Neuronal stem cell (in vitro differentiated cells): ENCODE measurements at regions not wholly inside any gene's neighbourhood (a gene's known extent, or its start where the extent isn't known, plus 50 kb on each side); places are given as distances from the start of the nearest gene placed in this dataset.

Experiments used
- DNase-seq: peaks from one replicate; pipeline ENCODE4 v3.0.0-alpha.2; 2013; ENCODE audit warnings: low spot score
- H2AFZ ChIP-seq: one replicate; pipeline ENCODE4 v1.6.1; 2013; ENCODE audit warnings: mild to moderate bottlenecking, low read length, inconsistent platforms
- H2AK5ac ChIP-seq: 2 replicates; pipeline ENCODE4 v1.6.1; 2013; ENCODE audit warnings: low read depth, mild to moderate bottlenecking, inconsistent platforms, low read length, moderate library complexity, mixed read lengths
- H2BK120ac ChIP-seq: 2 replicates; pipeline ENCODE4 v1.6.1; 2013; ENCODE audit warnings: low read depth, mild to moderate bottlenecking, inconsistent platforms, low read length, moderate library complexity, mixed read lengths
- H2BK12ac ChIP-seq: one replicate; pipeline ENCODE4 v1.6.1; 2013; ENCODE audit warnings: low read length, inconsistent platforms
- H2BK15ac ChIP-seq: 2 replicates; pipeline ENCODE4 v1.6.1; 2013; ENCODE audit warnings: mild to moderate bottlenecking, low read length, inconsistent platforms, mixed read lengths
- H2BK5ac ChIP-seq: one replicate; pipeline ENCODE4 v1.6.1; 2013; ENCODE audit warnings: inconsistent platforms, mild to moderate bottlenecking, low read length, moderate library complexity
- H3K14ac ChIP-seq: one replicate; pipeline ENCODE4 v1.6.1; 2013; ENCODE audit warnings: low read length, inconsistent platforms
- H3K18ac ChIP-seq: 2 replicates; pipeline ENCODE4 v1.6.1; 2013; ENCODE audit warnings: low read length, inconsistent platforms
- H3K23ac ChIP-seq: 2 replicates; pipeline ENCODE4 v1.6.1; 2013; ENCODE audit warnings: low read depth, mild to moderate bottlenecking, mixed read lengths, low read length, inconsistent platforms; ENCODE audit not compliant: poor library complexity
- H3K27ac ChIP-seq: replicated peaks from 3 replicates; pipeline ENCODE4 v1.5.1; 2013; ENCODE audit warnings: low read length, inconsistent platforms
- H3K27me3 ChIP-seq, 3 experiments: 2 replicates each; pipeline ENCODE4 v1.6.1; 2013; ENCODE audit warnings: low read length in 3 of 3, mild to moderate bottlenecking in 2 of 3, inconsistent platforms in 1 of 3, low read depth in 1 of 3, mixed read lengths in 1 of 3, moderate library complexity in 1 of 3; ENCODE audit not compliant: control insufficient read depth in 3 of 3, insufficient read depth in 3 of 3
- H3K36me3 ChIP-seq, 2 donors: replicated peaks in 1 of 2; 2 replicates each; pipeline ENCODE4 v1.6.1; 2013; ENCODE audit warnings: low read length in 2 of 2; ENCODE audit not compliant: control insufficient read depth in 2 of 2, insufficient read depth in 2 of 2
- H3K4ac ChIP-seq: 2 replicates; pipeline ENCODE4 v1.6.1; 2013; ENCODE audit warnings: inconsistent platforms, mild to moderate bottlenecking, low read length, moderate library complexity
- H3K4me1 ChIP-seq, 2 donors: 1 replicate in 1 of 2; 2 replicates in 1 of 2; pipeline ENCODE4 v1.6.1; 2013; ENCODE audit warnings: low read length in 2 of 2, low read depth in 1 of 2; ENCODE audit not compliant: control insufficient read depth in 2 of 2, insufficient read depth in 1 of 2
- H3K4me2 ChIP-seq: one replicate; pipeline ENCODE4 v1.6.1; 2013; ENCODE audit warnings: mild to moderate bottlenecking, low read length, inconsistent platforms; ENCODE audit not compliant: insufficient read depth, poor library complexity, severe bottlenecking
- H3K4me3 ChIP-seq, 2 donors: 2 replicates each; pipeline ENCODE4 v1.5.1; 2013; ENCODE audit warnings: low read length in 2 of 2, mild to moderate bottlenecking in 2 of 2, inconsistent platforms in 1 of 2, moderate library complexity in 1 of 2
- H3K79me1 ChIP-seq: one replicate; pipeline ENCODE4 v1.6.1; 2013; ENCODE audit warnings: low read depth, mild to moderate bottlenecking, inconsistent platforms, low read length, moderate library complexity
- H3K9ac ChIP-seq: one replicate; pipeline ENCODE4 v1.6.1; 2013; ENCODE audit warnings: mild to moderate bottlenecking, low read depth, low read length, inconsistent platforms; ENCODE audit not compliant: poor library complexity
- H3K9me3 ChIP-seq, 2 donors: replicated peaks in 1 of 2; 2 replicates each; pipeline versions ENCODE3 to v1.6.1; 2013; ENCODE audit warnings: low read length in 2 of 2, mild to moderate bottlenecking in 2 of 2, inconsistent platforms in 1 of 2, low read depth in 1 of 2, mixed read lengths in 1 of 2, moderate library complexity in 1 of 2; ENCODE audit not compliant: control insufficient read depth in 2 of 2, insufficient read depth in 1 of 2
- H4K8ac ChIP-seq: one replicate; pipeline ENCODE4 v1.6.1; 2013; ENCODE audit warnings: low read depth, mild to moderate bottlenecking, inconsistent platforms, low read length, moderate library complexity
- H4K91ac ChIP-seq: one replicate; pipeline ENCODE4 v1.6.1; 2013; ENCODE audit warnings: low read length, low read depth, mild to moderate bottlenecking, inconsistent platforms; ENCODE audit not compliant: poor library complexity
- WGBS, 2 donors: extraction: QIAGEN DNeasy Blood & Tissue Kit; methylation state at CpG; one replicate each; pipeline ENCODE4 v1.1.7; 2013; ENCODE audit warnings: missing lambda C conversion rate in 2 of 2, mixed read lengths in 1 of 2; ENCODE audit not compliant: insufficient read length in 2 of 2, insufficient replicate concordance in 1 of 2; ENCODE audit errors: extremely low coverage in 2 of 2; 5-methylcytosine and 5-hydroxymethylcytosine counted together

DNA sequence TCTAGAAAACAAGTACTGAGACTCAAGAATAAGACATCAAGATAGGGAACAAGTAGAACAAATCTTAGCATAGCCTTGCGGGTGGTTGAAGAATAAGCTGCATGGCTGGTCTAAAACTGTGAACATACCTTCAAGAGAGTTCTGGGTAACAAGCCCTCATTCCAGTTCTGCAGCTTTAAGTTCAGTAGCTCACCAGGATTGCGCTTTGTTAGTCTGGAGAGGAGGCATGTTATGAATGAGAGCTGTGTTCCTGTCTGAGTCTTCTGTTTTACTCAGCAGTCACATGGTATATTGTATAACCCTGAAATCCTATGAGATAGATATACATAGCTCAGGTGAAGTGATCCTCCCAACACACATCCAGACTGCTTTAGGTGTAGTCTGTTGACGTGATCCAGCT is 406.6 kb upstream of the IRAK1BP1 start:
- H2BK120ac ChIP-seq: no peak overlapping the region
- H4K8ac ChIP-seq: no peak overlapping the region
- H3K4me2 ChIP-seq: no peak overlapping the region
- H3K18ac ChIP-seq: no peak overlapping the region
- H3K4me1 ChIP-seq: peaks cover 0 to 4% of the 10 kb centered on the region in 2 donors
- no peaks in the 10 kb centered on the region for H3K9me3 ChIP-seq
- H4K91ac ChIP-seq: no peak overlapping the region
- no peak overlapping the region for H2BK5ac ChIP-seq
- WGBS, 2 donors: no CpG with 5 or more reads among the region's 3 CpGs
- no peak overlapping the region for H2AK5ac ChIP-seq
- no peak overlapping the region for H3K27ac ChIP-seq
- no peak overlapping the region for H3K4me3 ChIP-seq
- no peak overlapping the region for H2BK15ac ChIP-seq
- no peak overlapping the region for H2AFZ ChIP-seq
- H2BK12ac ChIP-seq: no peak overlapping the region
- no peaks in the 10 kb centered on the region for H3K79me1 ChIP-seq
- no peak for DNase-seq
- H3K23ac ChIP-seq: no peak overlapping the region
- no peak overlapping the region for H3K14ac ChIP-seq
- no peak overlapping the region for H3K4ac ChIP-seq
- no peaks in the 10 kb centered on the region for H3K36me3 ChIP-seq
- no peaks in the 10 kb centered on the region for H3K27me3 ChIP-seq
- H3K9ac ChIP-seq: no peak overlapping the region

DNA sequence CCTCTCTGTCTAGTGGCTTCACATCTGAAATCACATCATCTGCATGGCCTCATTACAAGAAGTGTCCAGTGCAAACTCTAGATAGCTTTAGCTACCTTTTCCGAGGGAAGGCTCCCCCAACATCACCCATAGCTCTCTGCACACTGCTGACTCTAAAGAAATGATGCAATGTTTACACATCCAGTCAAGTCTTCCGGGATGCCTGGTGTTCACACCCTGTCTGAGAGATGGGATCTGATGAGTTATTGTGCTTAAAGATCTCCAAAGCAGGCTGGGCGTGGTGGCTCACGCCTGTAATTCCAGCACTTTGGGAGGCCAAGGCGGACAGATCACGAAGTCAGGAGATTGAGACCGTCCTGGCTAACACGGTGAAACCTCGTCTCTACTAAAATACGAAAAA is 404.6 kb upstream of the IRAK1BP1 start:
- Histone ChIP-seq H3K4me3 (no peak overlapping the region), H3K36me3 (no peaks in the 10 kb centered on the region), H3K18ac (no peak overlapping the region), H3K14ac (no peak overlapping the region), H2BK5ac (no peak overlapping the region), H3K27ac (no peak overlapping the region), H3K4me1 (peaks cover 0 to 4% of the 10 kb centered on the region in 2 donors), H3K9ac (no peak overlapping the region), H3K4me2 (no peak overlapping the region), H2BK12ac (no peak overlapping the region), H2AFZ (no peak overlapping the region), H3K4ac (no peak overlapping the region), H3K9me3 (no peaks in the 10 kb centered on the region), H2BK120ac (no peak overlapping the region), H4K91ac (no peak overlapping the region), H3K27me3 (no peaks in the 10 kb centered on the region), H2BK15ac (no peak overlapping the region), H2AK5ac (no peak overlapping the region), H3K79me1 (no peaks in the 10 kb centered on the region), H4K8ac (no peak overlapping the region), H3K23ac (no peak overlapping the region)
- DNase-seq: no peak
- no CpG with 5 or more reads among the region's 10 CpGs for whole genome bisulfite sequencing, 2 donors

DNA sequence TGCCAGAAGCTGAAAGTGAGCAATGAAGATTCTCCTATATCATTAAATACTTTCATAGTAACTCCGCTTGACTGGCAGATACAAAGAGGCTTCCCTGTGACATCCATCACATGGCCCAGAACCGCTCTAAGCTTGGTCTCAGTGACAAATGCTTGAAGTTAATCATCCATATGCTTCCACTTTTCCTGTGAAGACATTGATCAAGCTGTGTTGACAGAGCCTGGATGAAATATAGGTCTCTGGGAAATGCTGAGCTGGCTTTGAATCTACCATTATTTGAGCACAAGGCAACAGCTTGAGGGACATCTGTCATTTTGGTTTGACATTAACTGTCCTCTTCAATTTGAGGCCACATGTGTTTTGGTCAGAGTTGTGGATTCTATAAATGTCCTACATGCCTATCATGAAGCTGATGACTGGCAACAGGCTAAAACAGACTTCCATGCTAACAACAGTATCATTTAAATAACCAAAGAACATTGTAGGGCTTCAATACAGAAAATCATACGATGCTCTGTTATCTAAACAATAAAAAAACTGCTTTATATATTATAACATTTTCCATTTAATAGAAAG is 402.2 kb upstream of the IRAK1BP1 start:
- no peak for DNase-seq

DNA sequence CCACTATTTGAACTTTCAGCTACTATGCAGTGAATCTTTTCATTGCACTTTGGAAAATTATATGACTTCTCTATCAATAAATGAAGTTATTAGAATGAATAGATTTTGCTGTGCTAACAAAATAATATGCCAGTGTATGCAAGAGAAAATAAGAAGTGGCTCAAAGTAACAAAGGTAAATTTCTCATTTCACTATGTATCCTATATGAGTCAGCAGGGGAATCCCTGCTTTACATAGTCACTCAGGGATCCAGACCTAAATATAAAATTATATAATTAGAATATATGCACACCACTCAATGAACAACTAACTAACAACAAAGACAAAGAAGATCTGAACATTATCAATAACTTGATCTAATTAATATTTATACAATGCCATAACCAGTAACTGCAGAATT is 390.8 kb upstream of the IRAK1BP1 start:
- no peak overlapping the region for H4K91ac ChIP-seq
- no peak overlapping the region for H2BK120ac ChIP-seq
- H2AK5ac ChIP-seq: no peak overlapping the region
- no peak overlapping the region for H2BK15ac ChIP-seq
- no peak overlapping the region for H3K18ac ChIP-seq
- H3K36me3 ChIP-seq: no peaks in the 10 kb centered on the region
- no peaks in the 10 kb centered on the region for H3K79me1 ChIP-seq
- H3K23ac ChIP-seq: no peak overlapping the region
- no peak overlapping the region for H2AFZ ChIP-seq
- H3K4ac ChIP-seq: no peak overlapping the region
- no peak overlapping the region for H3K14ac ChIP-seq
- no peak overlapping the region for H3K4me3 ChIP-seq
- H3K27me3 ChIP-seq: no peaks in the 10 kb centered on the region
- no peak overlapping the region for H3K9ac ChIP-seq
- no peak for DNase-seq
- H3K27ac ChIP-seq: no peak overlapping the region
- H2BK12ac ChIP-seq: no peak overlapping the region
- no peak overlapping the region for H2BK5ac ChIP-seq
- H3K4me2 ChIP-seq: no peak overlapping the region
- H3K9me3 ChIP-seq: no peaks in the 10 kb centered on the region
- H4K8ac ChIP-seq: no peak overlapping the region
- no peaks in the 10 kb centered on the region for H3K4me1 ChIP-seq

More for the DNA sequence above, 402.2 kb upstream of the IRAK1BP1 start:
- no peak overlapping the region for H2BK5ac ChIP-seq
- no CpG with 5 or more reads among the region's 3 CpGs for WGBS, 2 donors
- peak overlapping the region; percentile 66 for H3K4ac ChIP-seq
- H3K4me1 ChIP-seq: peaks cover 0 to 4% of the 10 kb centered on the region in 2 donors
- no peak overlapping the region for H2BK15ac ChIP-seq
- H2AK5ac ChIP-seq: no peak overlapping the region
- no peaks in the 10 kb centered on the region for H3K79me1 ChIP-seq
- H4K8ac ChIP-seq: no peak overlapping the region
- H3K27me3 ChIP-seq: no peaks in the 10 kb centered on the region
- H2AFZ ChIP-seq: no peak overlapping the region
- H4K91ac ChIP-seq: no peak overlapping the region
- no peak overlapping the region for H3K27ac ChIP-seq
- no peak overlapping the region for H2BK120ac ChIP-seq
- no peak overlapping the region for H3K9ac ChIP-seq
- H2BK12ac ChIP-seq: no peak overlapping the region
- no peak overlapping the region for H3K23ac ChIP-seq
- no peaks in the 10 kb centered on the region for H3K36me3 ChIP-seq
- H3K9me3 ChIP-seq: no peaks in the 10 kb centered on the region
- H3K4me2 ChIP-seq: no peak overlapping the region
- H3K4me3 ChIP-seq: no peak overlapping the region
- H3K14ac ChIP-seq: no peak overlapping the region
- H3K18ac ChIP-seq: no peak overlapping the region
